Adrenal gland (tissue), 9 donors: ENCODE measurements at regions not wholly inside any gene's neighbourhood (a gene's known extent, or its start where the extent isn't known, plus 50 kb on each side); places are given as distances from the start of the nearest gene placed in this dataset.

Source experiments
- DNase-seq, 7 donors: peaks; one replicate each; pipeline ENCODE4 v3.0.0-alpha.2; 2019 to 2020
- H3K27ac ChIP-seq, 5 donors: fragments of 200-600 bp; sonication (generic) in 4 of 5; 1 replicate in 3 of 5; 2 replicates in 2 of 5; pipeline versions ENCODE4 v1.5.1 to v1.8.0; 2016 to 2020; ENCODE audit warnings: mild to moderate bottlenecking in 1 of 5
- H3K27me3 ChIP-seq: fragments of 200-600 bp; 2 replicates; pipeline ENCODE4 v1.8.0; 2021
- H3K36me3 ChIP-seq, 2 donors: fragments of 200-600 bp; replicated peaks in 1 of 2; 1 replicate in 1 of 2; 2 replicates in 1 of 2; pipeline versions ENCODE4 v1.5.1 to v1.8.0; 2018 to 2022
- H3K4me1 ChIP-seq, 2 donors: fragments of 200-600 bp; replicated peaks in 1 of 2; 1 replicate in 1 of 2; 2 replicates in 1 of 2; pipeline versions ENCODE4 v1.5.1 to v1.8.0; 2018 to 2021
- H3K4me3 ChIP-seq, 4 donors: fragments of 200-600 bp; sonication (generic) in 3 of 4; one replicate each; pipeline ENCODE4 v1.5.1; 2016 to 2018
- H3K9me3 ChIP-seq, 3 donors: fragments of 200-600 bp; sonication (generic) in 1 of 3; replicated peaks in 1 of 3; 1 replicate in 2 of 3; 2 replicates in 1 of 3; pipeline versions ENCODE4 v1.5.1 to v1.8.0; 2016 to 2021
- CTCF ChIP-seq, 6 experiments: fragments of 450-650 bp in 4 of 6; fragments of 200-600 bp in 2 of 6; sonication (generic) in 1 of 6; IDR thresholded peaks; 1 replicate in 5 of 6; 2 replicates in 1 of 6; pipeline versions ENCODE4 v1.5.1 to v1.8.0; 2016 to 2021; ENCODE audit warnings: antibody characterized with exemption in 6 of 6, mild to moderate bottlenecking in 2 of 6, moderate library complexity in 1 of 6
- POLR2A ChIP-seq, 2 donors: fragments of 450-650 bp; IDR thresholded peaks; one replicate each; pipeline ENCODE4 v1.6.1; 2017; ENCODE audit warnings: antibody characterized with exemption in 2 of 2, mild to moderate bottlenecking in 2 of 2, moderate library complexity in 1 of 2
- WGBS, 4 donors: extraction: QIAGEN DNeasy Blood & Tissue Kit in 2 of 4; methylation state at CpG; one replicate each; pipeline versions ENCODE4 v1.1.5 to v1.1.7; 2013 to 2017; 5-methylcytosine and 5-hydroxymethylcytosine counted together
- intact Hi-C, 2 donors: fragments of 100-400 bp; cut with DNase I; formaldehyde crosslinking; loops; one replicate each; pipeline versions ENCODE4 v1.14.1 to v1.15.0; 2022 to 2023
- donor health status: healthy with polysubstance abuse.
- donor health status: Bipolar disorder and iron deficiency.
- donor health status: DM: yes; HTN: yes; CAD: no.
- donor health status: DM: no; HTN: no; CAD: no.
- donor health status: DM: no; HTN: no; CAD: no.

GRCh38 chr4:181677621-181678020 lies 565.6 kb upstream of the TENM3 start:
- H3K4me1 ChIP-seq, result no peaks in the 10 kb centered on the region
- no peak overlapping the region for H3K4me3 ChIP-seq
- 86 to 89% (median 87%) methylated on average over 6 of the region's 6 CpGs for WGBS, 4 donors
- no peaks in the 10 kb centered on the region for H3K9me3 ChIP-seq
- intact Hi-C loops, result no loop called here
- no peak for TF ChIP-seq POLR2A (IDR thresholded peaks at IDR 0.05)
- TF ChIP-seq CTCF (IDR thresholded peaks at IDR 0.05), result no peak
- DNase-seq, result no peak
- no peaks in the 10 kb centered on the region for H3K36me3 ChIP-seq
- H3K27me3 ChIP-seq, result no peaks in the 10 kb centered on the region
- H3K27ac ChIP-seq, result no peak overlapping the region

- Histone ChIP-seq H3K36me3 (no peaks in the 10 kb centered on the region), H3K4me3 (no peak overlapping the region), H3K27ac (no peak overlapping the region), H3K9me3 (no peaks in the 10 kb centered on the region), H3K4me1 (no peaks in the 10 kb centered on the region), H3K27me3 (no peaks in the 10 kb centered on the region)
- WGBS, 4 donors, result 81 to 94% (median 85%) methylated on average over 3 of the region's 3 CpGs
- no peak for DNase-seq
- intact Hi-C loops, result no loop called here
- no peak for TF ChIP-seq CTCF (IDR thresholded peaks at IDR 0.05)
- TF ChIP-seq POLR2A (IDR thresholded peaks at IDR 0.05), result no peak
Measured at GRCh38 chr4:181679754-181680153, 563.4 kb upstream of the TENM3 start.

GRCh38 chr4:181682367-181683047 lies 560.7 kb upstream of the TENM3 start:
- no peaks in the 10 kb centered on the region for H3K9me3 ChIP-seq
- H3K4me3 ChIP-seq, result no peak overlapping the region
- no peaks in the 10 kb centered on the region for H3K4me1 ChIP-seq
- no peak for DNase-seq
- H3K36me3 ChIP-seq, result no peaks in the 10 kb centered on the region
- WGBS, 4 donors, result 79 to 90% (median 88%) methylated on average over 3 of the region's 3 CpGs
- TF ChIP-seq CTCF (IDR thresholded peaks at IDR 0.05), result no peak
- TF ChIP-seq POLR2A (IDR thresholded peaks at IDR 0.05), result no peak
- no peak overlapping the region for H3K27ac ChIP-seq
- intact Hi-C loops, result no loop called here
- no peaks in the 10 kb centered on the region for H3K27me3 ChIP-seq

- Histone ChIP-seq H3K4me1 (no peaks in the 10 kb centered on the region), H3K27me3 (no peaks in the 10 kb centered on the region), H3K27ac (no peak overlapping the region), H3K4me3 (no peak overlapping the region), H3K36me3 (no peaks in the 10 kb centered on the region), H3K9me3 (no peaks in the 10 kb centered on the region)
- WGBS, 4 donors, result 76 to 93% (median 90%) methylated on average over 2 of the region's 2 CpGs
- intact Hi-C loops, result no loop called here
- no peak for DNase-seq
- no peak for TF ChIP-seq POLR2A (IDR thresholded peaks at IDR 0.05)
- TF ChIP-seq CTCF (IDR thresholded peaks at IDR 0.05), result no peak
Measured at GRCh38 chr4:181684310-181684709, 558.9 kb upstream of the TENM3 start.
